ENCODE measurements at regions not wholly inside any gene's neighbourhood (a gene's known extent, or its start where the extent isn't known, plus 50 kb on each side); places are given as distances from the start of the nearest gene placed in this dataset.

DNA sequence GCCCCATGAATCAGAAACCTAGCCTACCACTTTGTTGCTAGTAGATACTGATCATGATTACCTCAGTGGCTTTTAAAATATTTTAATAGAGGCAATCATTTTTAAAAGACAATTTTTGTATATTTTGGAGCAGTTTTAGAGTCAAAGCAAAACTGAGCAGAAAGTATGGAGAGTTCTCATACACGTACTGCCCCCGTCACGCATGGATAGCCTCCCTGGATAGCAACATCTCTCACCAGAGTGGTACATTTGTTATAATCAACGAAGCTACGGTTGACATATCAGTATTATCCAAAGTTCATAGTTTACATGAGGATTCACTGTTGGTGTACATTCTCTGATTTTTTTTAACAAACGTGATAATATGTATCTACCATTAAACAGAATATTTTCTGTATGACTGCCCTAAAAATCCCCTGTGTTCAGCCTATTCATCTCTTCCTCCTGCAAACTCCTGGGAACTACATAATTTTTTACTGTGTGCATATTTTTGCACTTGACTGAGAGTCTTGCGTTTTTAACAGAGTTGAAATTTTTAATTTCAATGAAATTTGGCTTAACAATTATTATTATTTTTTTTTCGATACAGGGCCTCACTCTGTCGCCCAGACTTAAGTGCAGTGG lies 1436.8 kb upstream of the PCDH9 start:
- Mint-ChIP-seq H3K9me3 (peaks cover 26% of the 10 kb centered on the region), H3K36me3 (ENCODE audit: low read depth) (no peaks in the 10 kb centered on the region)

DNA sequence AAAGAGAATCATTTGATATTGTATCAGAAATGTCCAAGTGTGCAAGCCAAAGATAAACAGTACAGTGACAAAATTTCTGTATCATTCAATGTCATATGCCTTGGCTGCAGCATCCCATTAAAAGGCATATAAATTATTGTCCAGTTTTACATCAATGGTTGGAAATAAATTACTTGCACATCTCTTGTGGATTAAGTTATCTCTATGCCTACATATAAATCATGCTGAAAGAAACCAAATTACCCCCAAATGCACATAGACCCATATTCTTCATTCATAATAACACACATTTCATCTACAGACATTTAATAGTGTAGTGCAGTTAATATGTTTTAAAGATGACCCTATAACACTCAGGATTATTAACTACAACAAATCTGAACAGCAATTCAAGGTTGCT lies 1415.7 kb upstream of the PCDH9 start:
- H3K27ac Mint-ChIP-seq = no peak overlapping the region
- H3K9me3 Mint-ChIP-seq = peaks cover 28% of the 10 kb centered on the region
- no peaks in the 10 kb centered on the region for H3K27me3 Mint-ChIP-seq (ENCODE audit: low read depth)
- H3K4me3 Mint-ChIP-seq = no peak overlapping the region
- H3K4me1 Mint-ChIP-seq (ENCODE audit: low read depth) = no peaks in the 10 kb centered on the region
- H3K36me3 Mint-ChIP-seq (ENCODE audit: low read depth) = no peaks in the 10 kb centered on the region
- no peak for DNase-seq (ENCODE audit: low spot score)

More for the DNA sequence above, 1436.8 kb upstream of the PCDH9 start:
- H3K27ac Mint-ChIP-seq = no peak overlapping the region
- H3K27me3 Mint-ChIP-seq (ENCODE audit: low read depth) = no peaks in the 10 kb centered on the region
- no peaks in the 10 kb centered on the region for H3K4me1 Mint-ChIP-seq (ENCODE audit: low read depth)
- H3K4me3 Mint-ChIP-seq = no peak overlapping the region
- no peak for DNase-seq (ENCODE audit: low spot score)

GRCh38 chr13:68644611-68645010 lies 1414.5 kb upstream of the PCDH9 start:
- no peak overlapping the region for H3K27ac Mint-ChIP-seq
- H3K9me3 Mint-ChIP-seq = peaks cover 21% of the 10 kb centered on the region
- no peak overlapping the region for H3K4me3 Mint-ChIP-seq
- no peaks in the 10 kb centered on the region for H3K27me3 Mint-ChIP-seq (ENCODE audit: low read depth)
- DNase-seq (ENCODE audit: low spot score) = no peak
- H3K4me1 Mint-ChIP-seq (ENCODE audit: low read depth) = no peaks in the 10 kb centered on the region
- H3K36me3 Mint-ChIP-seq (ENCODE audit: low read depth) = no peaks in the 10 kb centered on the region

GRCh38 chr13:68636784-68637183 lies 1406.6 kb upstream of the PCDH9 start:
- H3K9me3 Mint-ChIP-seq = peaks cover 16% of the 10 kb centered on the region
- no peak overlapping the region for H3K27ac Mint-ChIP-seq
- H3K4me1 Mint-ChIP-seq (ENCODE audit: low read depth) = no peaks in the 10 kb centered on the region
- no peaks in the 10 kb centered on the region for H3K27me3 Mint-ChIP-seq (ENCODE audit: low read depth)
- DNase-seq (ENCODE audit: low spot score) = no peak
- no peaks in the 10 kb centered on the region for H3K36me3 Mint-ChIP-seq (ENCODE audit: low read depth)
- H3K4me3 Mint-ChIP-seq = no peak overlapping the region

GRCh38 chr13:68628994-68629393 lies 1398.9 kb upstream of the PCDH9 start:
- no peaks in the 10 kb centered on the region for H3K27me3 Mint-ChIP-seq (ENCODE audit: low read depth)
- no peaks in the 10 kb centered on the region for H3K4me1 Mint-ChIP-seq (ENCODE audit: low read depth)
- no peak overlapping the region for H3K27ac Mint-ChIP-seq
- H3K9me3 Mint-ChIP-seq = peaks cover 46% of the 10 kb centered on the region
- H3K4me3 Mint-ChIP-seq = no peak overlapping the region
- no peak for DNase-seq (ENCODE audit: low spot score)
- no peaks in the 10 kb centered on the region for H3K36me3 Mint-ChIP-seq (ENCODE audit: low read depth)

DNA sequence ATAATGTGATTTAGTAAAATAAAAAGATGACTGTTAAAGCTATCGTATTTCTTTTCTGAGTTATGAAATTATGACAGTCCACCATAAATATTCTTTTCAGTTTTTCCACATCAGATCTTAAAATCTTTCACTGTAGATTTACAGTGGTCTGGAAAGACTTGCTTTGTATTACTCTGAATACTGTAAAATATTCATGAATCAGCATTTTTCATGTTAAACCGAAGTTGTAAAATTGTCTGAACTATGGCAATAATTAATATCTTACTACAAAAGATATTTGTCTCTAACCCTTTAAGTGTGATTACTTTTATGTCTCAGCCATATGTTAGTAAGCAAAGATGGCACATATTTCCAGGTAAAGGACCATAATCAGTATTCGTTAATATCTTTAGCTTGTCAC lies 1397.2 kb upstream of the PCDH9 start:
- no peak for DNase-seq (ENCODE audit: low spot score)
- Mint-ChIP-seq H3K4me3 (no peak overlapping the region), H3K27ac (no peak overlapping the region), H3K4me1 (ENCODE audit: low read depth) (no peaks in the 10 kb centered on the region), H3K9me3 (peaks cover 45% of the 10 kb centered on the region), H3K27me3 (ENCODE audit: low read depth) (no peaks in the 10 kb centered on the region), H3K36me3 (ENCODE audit: low read depth) (no peaks in the 10 kb centered on the region)

DNA sequence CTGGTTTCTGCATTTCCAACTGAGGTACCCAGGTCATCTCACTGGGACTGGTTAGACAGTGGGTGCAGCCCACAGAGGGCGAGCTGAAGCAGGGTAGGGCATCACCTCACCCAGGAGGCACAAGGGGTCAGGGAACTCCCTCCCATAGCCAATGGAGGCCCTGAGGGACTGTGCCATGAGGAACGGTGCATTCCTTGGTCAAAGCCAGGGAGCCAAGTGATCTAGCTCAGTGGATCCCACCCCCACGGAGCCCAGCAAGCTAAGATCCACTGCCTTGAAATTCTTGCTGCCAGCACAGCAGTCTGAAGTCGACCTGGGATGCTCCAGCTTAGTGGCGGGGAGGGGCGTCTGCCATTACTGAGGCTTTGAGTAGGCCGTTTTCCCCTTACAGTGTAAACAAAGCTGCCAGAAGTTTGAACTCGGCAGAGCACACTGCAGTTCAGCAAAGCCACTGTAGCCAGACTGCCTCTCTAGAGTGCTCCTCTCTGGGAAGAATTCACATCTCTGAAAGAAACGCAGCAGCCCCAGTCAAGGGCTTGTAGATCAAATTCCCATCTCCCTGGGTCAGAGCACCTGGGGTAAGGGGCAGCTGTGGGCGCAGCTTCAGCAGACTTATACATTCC lies 1386.6 kb upstream of the PCDH9 start:
- Mint-ChIP-seq H3K9me3 (peaks cover 51% of the 10 kb centered on the region), H3K4me1 (ENCODE audit: low read depth) (no peaks in the 10 kb centered on the region), H3K27me3 (ENCODE audit: low read depth) (no peaks in the 10 kb centered on the region), H3K27ac (no peak overlapping the region), H3K4me3 (no peak overlapping the region), H3K36me3 (ENCODE audit: low read depth) (no peaks in the 10 kb centered on the region)
- DNase-seq (ENCODE audit: low spot score) = no peak

DNA sequence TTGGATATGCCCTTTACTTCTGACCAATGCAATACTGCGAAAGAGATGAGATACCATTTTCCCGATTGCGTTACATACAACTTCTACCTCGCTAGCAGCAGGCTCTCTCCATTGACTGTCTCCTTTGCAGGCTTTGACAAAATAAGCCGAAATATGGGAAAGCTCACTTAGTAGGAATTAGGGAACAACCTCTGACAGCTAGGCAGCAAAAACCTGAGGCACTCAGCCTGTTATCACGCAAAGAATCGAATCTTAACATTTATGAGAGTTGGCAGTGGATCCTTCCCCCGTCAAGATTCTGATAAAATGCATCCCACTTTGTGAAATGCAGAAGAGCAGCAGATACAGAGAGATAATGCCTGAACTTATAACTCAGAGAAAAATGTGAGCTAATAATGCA lies 1379.5 kb upstream of the PCDH9 start:
- no peaks in the 10 kb centered on the region for H3K4me1 Mint-ChIP-seq (ENCODE audit: low read depth)
- no peak overlapping the region for H3K4me3 Mint-ChIP-seq

DNA sequence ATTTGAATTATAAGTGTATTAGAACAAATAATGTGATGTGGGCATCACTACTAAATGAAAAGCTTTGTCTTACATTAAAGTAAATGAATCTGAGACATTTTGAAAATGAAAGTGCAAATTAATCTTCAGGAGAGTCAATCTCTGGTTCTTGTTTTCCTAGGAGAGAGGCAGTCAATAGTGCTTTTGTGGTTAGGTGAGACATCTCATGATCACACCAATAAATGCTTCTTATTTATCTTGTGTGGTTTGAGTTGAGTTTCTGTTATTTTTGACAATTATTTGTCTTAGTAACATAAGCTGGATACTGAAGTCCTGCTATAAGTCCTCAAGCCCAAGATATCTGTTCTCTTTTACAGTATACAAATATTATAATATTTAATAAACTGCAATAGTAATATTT lies 1378.0 kb upstream of the PCDH9 start:
- Mint-ChIP-seq H3K9me3 (peaks cover 20% of the 10 kb centered on the region), H3K27me3 (ENCODE audit: low read depth) (no peaks in the 10 kb centered on the region), H3K27ac (no peak overlapping the region), H3K4me3 (no peak overlapping the region), H3K36me3 (ENCODE audit: low read depth) (no peaks in the 10 kb centered on the region), H3K4me1 (ENCODE audit: low read depth) (no peaks in the 10 kb centered on the region)
- DNase-seq (ENCODE audit: low spot score) = no peak

More for the DNA sequence above, 1379.5 kb upstream of the PCDH9 start:
- DNase-seq (ENCODE audit: low spot score) = no peak
- no peaks in the 10 kb centered on the region for H3K27me3 Mint-ChIP-seq (ENCODE audit: low read depth)
- no peaks in the 10 kb centered on the region for H3K36me3 Mint-ChIP-seq (ENCODE audit: low read depth)
- H3K27ac Mint-ChIP-seq = no peak overlapping the region
- H3K9me3 Mint-ChIP-seq = peaks cover 21% of the 10 kb centered on the region

DNA sequence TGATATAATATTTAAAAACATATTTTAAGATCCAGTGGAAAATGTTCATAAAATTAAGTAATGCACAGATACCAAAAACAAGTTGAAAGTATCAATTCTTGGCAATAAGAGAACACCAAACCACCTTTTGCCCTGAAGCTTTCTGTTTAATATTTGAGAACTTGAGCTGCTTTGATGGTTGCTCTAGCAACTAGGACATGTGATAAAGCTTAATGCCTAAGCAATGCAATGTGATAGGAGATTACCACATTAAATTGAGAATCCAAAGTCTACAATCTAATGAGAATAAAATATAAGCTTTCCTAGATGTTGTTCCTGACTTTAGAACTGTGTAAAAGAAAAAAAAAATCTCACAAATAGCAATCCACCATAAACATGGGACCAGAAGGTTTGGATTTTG lies 1367.5 kb upstream of the PCDH9 start:
- Mint-ChIP-seq H3K9me3 (peaks cover 11% of the 10 kb centered on the region), H3K4me1 (ENCODE audit: low read depth) (no peaks in the 10 kb centered on the region), H3K27me3 (ENCODE audit: low read depth) (no peaks in the 10 kb centered on the region), H3K27ac (no peak overlapping the region), H3K36me3 (ENCODE audit: low read depth) (no peaks in the 10 kb centered on the region), H3K4me3 (no peak overlapping the region)
- no peak for DNase-seq (ENCODE audit: low spot score)

GRCh38 chr13:68588623-68589022 lies 1358.5 kb upstream of the PCDH9 start:
- Mint-ChIP-seq H3K9me3 (peaks cover 21% of the 10 kb centered on the region), H3K4me3 (no peak overlapping the region), H3K4me1 (ENCODE audit: low read depth) (no peaks in the 10 kb centered on the region), H3K27me3 (ENCODE audit: low read depth) (no peaks in the 10 kb centered on the region), H3K27ac (no peak overlapping the region), H3K36me3 (ENCODE audit: low read depth) (no peaks in the 10 kb centered on the region)
- no peak for DNase-seq (ENCODE audit: low spot score)

DNA sequence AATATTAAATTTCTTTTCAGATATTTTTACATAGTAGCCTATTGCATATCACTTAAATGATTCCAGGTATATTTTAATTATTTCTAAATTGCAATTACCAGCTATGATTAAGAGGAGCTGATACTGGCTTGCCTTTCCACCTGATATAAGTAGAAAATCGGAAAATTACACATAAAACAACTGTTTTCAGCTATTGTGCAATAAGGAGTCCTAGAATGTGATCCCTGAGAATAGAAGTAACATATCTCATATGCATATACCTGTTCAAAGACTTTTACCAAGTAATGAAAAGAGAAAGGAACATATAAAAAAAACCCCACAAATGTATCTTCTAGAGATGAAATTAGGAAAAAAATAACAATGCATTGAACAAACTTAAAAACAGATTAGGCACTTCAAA lies 1354.6 kb upstream of the PCDH9 start:
- Mint-ChIP-seq H3K27ac (no peak overlapping the region), H3K27me3 (ENCODE audit: low read depth) (no peaks in the 10 kb centered on the region), H3K4me1 (ENCODE audit: low read depth) (no peaks in the 10 kb centered on the region), H3K9me3 (peaks cover 22% of the 10 kb centered on the region), H3K36me3 (ENCODE audit: low read depth) (no peaks in the 10 kb centered on the region), H3K4me3 (no peak overlapping the region)
- DNase-seq (ENCODE audit: low spot score) = no peak

- H3K27me3 Mint-ChIP-seq (ENCODE audit: low read depth) = no peaks in the 10 kb centered on the region
- H3K4me1 Mint-ChIP-seq (ENCODE audit: low read depth) = no peaks in the 10 kb centered on the region
- no peaks in the 10 kb centered on the region for H3K36me3 Mint-ChIP-seq (ENCODE audit: low read depth)
- peaks cover 32% of the 10 kb centered on the region for H3K9me3 Mint-ChIP-seq
- H3K4me3 Mint-ChIP-seq = no peak overlapping the region
- H3K27ac Mint-ChIP-seq = no peak overlapping the region
- no peak for DNase-seq (ENCODE audit: low spot score)
These were observed 1343.9 kb upstream of the PCDH9 start for GRCh38 chr13:68574053-68574452.

GRCh38 chr13:68551701-68552522 lies 1321.8 kb upstream of the PCDH9 start:
- H3K27ac Mint-ChIP-seq = no peak overlapping the region
- no peak overlapping the region for H3K4me3 Mint-ChIP-seq
- H3K4me1 Mint-ChIP-seq (ENCODE audit: low read depth) = no peaks in the 10 kb centered on the region

More at GRCh38 chr13:68551701-68552522, 1321.8 kb upstream of the PCDH9 start:
- peaks cover 41% of the 10 kb centered on the region for H3K9me3 Mint-ChIP-seq
- no peak for DNase-seq (ENCODE audit: low spot score)
- no peaks in the 10 kb centered on the region for H3K36me3 Mint-ChIP-seq (ENCODE audit: low read depth)
- H3K27me3 Mint-ChIP-seq (ENCODE audit: low read depth) = no peaks in the 10 kb centered on the region

All from T-helper 2 cell treated with Interferon-gamma antibody and Interleukin-4, amounts not matched to agents 5 μg/mL and 100 μg/mL, for 36 hours (primary cell).